GM12878 (cell line): ENCODE measurements at regions not wholly inside any gene's neighbourhood (a gene's known extent, or its start where the extent isn't known, plus 50 kb on each side); places are given as distances from the start of the nearest gene placed in this dataset.
"Not testable (repeated sequence)": the region's sequence is repeated elsewhere in the genome, so short reads cannot be mapped to it uniquely, and the experiment has no call there.

Experiments
- ATAC-seq: fragments of 200-7000 bp; cut with Tn5 transposase; 3 replicates; pipeline ENCODE4 v1.9.1; 2020; ENCODE audit warnings: mild to moderate bottlenecking, moderate library complexity
- BruUV-seq: library from RNA; stranded (reverse); fragments of 400-500 nt; replicated peaks from 2 replicates; lab custom pipeline; 2021; lab: Mats Ljungman, UMichigan
- CTCF ChIA-PET: fragments of 300-600 bp; sonication (Branson Sonifier 250); formaldehyde crosslinking; extraction: SDS; loops from one replicate; lab custom pipeline; 2021; ENCODE audit warnings: inconsistent platforms; lab: Yijun Ruan, JAX
- POLR2A ChIA-PET: fragments of 350-600 bp; formaldehyde crosslinking; extraction: SDS; loops from one replicate; lab custom pipeline; 2021; ENCODE audit warnings: inconsistent platforms; lab: Charles Lee
- RAD21 ChIA-PET: fragments of 300-600 bp; sonication (Branson Sonifier 250); formaldehyde crosslinking; loops from one replicate; lab custom pipeline; 2023; ENCODE audit warnings: antibody characterized with exemption; ENCODE audit not compliant: unreplicated experiment; lab: Charles Lee
- SMC1A ChIA-PET: fragments of 300-600 bp; sonication (Branson Sonifier 250); formaldehyde crosslinking; loops from one replicate; lab custom pipeline; 2023; ENCODE audit not compliant: unreplicated experiment, uncharacterized antibody; lab: Charles Lee
- DNase-seq: peaks from one replicate; pipeline ENCODE4 v3.0.0-alpha.2; 2011; ENCODE audit warnings: low read depth, low spot score
- FAIRE-seq: peaks from 3 replicates; lab custom pipeline; 2011; peaks lifted over from hg19 to GRCh38; lab: Jason Lieb, UNC
- H2AFZ ChIP-seq: 2 replicates; pipeline ENCODE4 v1.6.0; 2011; ENCODE audit warnings: low read depth, low read length, control low read depth; ENCODE audit not compliant: control insufficient read depth
- H3K27ac ChIP-seq: 2 replicates; pipeline ENCODE4 v1.5.1; 2011; ENCODE audit warnings: control low read depth; ENCODE audit not compliant: control insufficient read depth, insufficient read depth
- H3K27me3 ChIP-seq, 2 experiments: replicated peaks in 1 of 2; 2 replicates each; pipeline versions ENCODE4 v1.6.0 to v1.6.1; 2011; ENCODE audit warnings: low read length in 1 of 2; ENCODE audit not compliant: control insufficient read depth in 2 of 2, insufficient read depth in 2 of 2
- H3K36me3 ChIP-seq, 2 experiments: 2 replicates each; pipeline ENCODE4 v1.5.1; 2011; ENCODE audit warnings: low read length in 1 of 2; ENCODE audit not compliant: control insufficient read depth in 2 of 2, insufficient read depth in 2 of 2
- H3K4me1 ChIP-seq: 2 replicates; pipeline ENCODE4 v1.6.1; 2011; ENCODE audit warnings: mild to moderate bottlenecking, low read length, moderate library complexity, mixed read lengths; ENCODE audit not compliant: control insufficient read depth, insufficient read depth
- H3K4me2 ChIP-seq: 2 replicates; pipeline ENCODE4 v1.6.0; 2011; ENCODE audit warnings: control low read depth; ENCODE audit not compliant: control insufficient read depth, insufficient read depth
- H3K4me3 ChIP-seq: fragments of 200-600 bp; sonication (generic); 2 replicates; pipeline ENCODE4 v1.5.1; 2016
- H3K79me2 ChIP-seq: 2 replicates; pipeline ENCODE4 v1.6.0; 2011; ENCODE audit warnings: low read length; ENCODE audit not compliant: control insufficient read depth, insufficient read depth
- H3K9ac ChIP-seq: 2 replicates; pipeline ENCODE4 v1.8.0; 2011; ENCODE audit warnings: low read length, control low read depth, mixed read lengths; ENCODE audit not compliant: control insufficient read depth, insufficient read depth
- H3K9me3 ChIP-seq: replicated peaks from 3 replicates; pipeline ENCODE4 v1.5.1; 2011; ENCODE audit warnings: mild to moderate bottlenecking, low read length; ENCODE audit not compliant: control insufficient read depth, insufficient read depth
- H4K20me1 ChIP-seq: 2 replicates; pipeline ENCODE4 v1.6.0; 2011; ENCODE audit not compliant: control insufficient read depth, insufficient read depth
- ATF2 ChIP-seq: IDR thresholded peaks from 2 replicates; pipeline ENCODE4 v1.6.1; 2012; ENCODE audit warnings: low read length, inconsistent platforms
- BHLHE40 ChIP-seq, 2 experiments: fragments of 450-650 bp in 1 of 2; IDR thresholded peaks; 2 replicates each; pipeline ENCODE4 v1.6.1; 2011 to 2017; ENCODE audit warnings: low read depth in 2 of 2, borderline replicate concordance in 1 of 2, improper control_type of control experiment in 1 of 2, low read length in 1 of 2, mild to moderate bottlenecking in 1 of 2
- EP300 ChIP-seq, 2 experiments: fragments of 150-350 bp in 1 of 2; IDR thresholded peaks; 2 replicates each; pipeline ENCODE4 v1.6.1; 2011 to 2012; ENCODE audit warnings: low read depth in 2 of 2, low read length in 2 of 2, borderline replicate concordance in 1 of 2, improper control_type of control experiment in 1 of 2, inconsistent platforms in 1 of 2; ENCODE audit not compliant: control insufficient read depth in 1 of 2
- HSF1 ChIP-seq: fragments of 150-350 bp; IDR thresholded peaks from 2 replicates; pipeline ENCODE4 v1.6.1; 2014; ENCODE audit warnings: mild to moderate bottlenecking, low read depth, low read length
- IKZF1 ChIP-seq: fragments of 450-650 bp; conservative IDR thresholded peaks from 2 replicates; pipeline ENCODE4 v1.6.1; 2017; ENCODE audit warnings: antibody characterized with exemption, mild to moderate bottlenecking
- ZZZ3 ChIP-seq: IDR thresholded peaks from 2 replicates; pipeline ENCODE4 v1.6.1; 2011; ENCODE audit warnings: low read depth; ENCODE audit not compliant: control insufficient read depth, insufficient read length
- WGBS: methylation state at CpG from one replicate; pipeline ENCODE4 v1.1.6; 2016; ENCODE audit warnings: low lambda C conversion rate; ENCODE audit not compliant: insufficient replicate concordance, insufficient coverage; ENCODE audit errors: missing lambda C conversion rate; 5-methylcytosine and 5-hydroxymethylcytosine counted together
- in situ Hi-C: fragments of 300-500 bp; cut with MboI; formaldehyde crosslinking; loops from 9 replicates; pipeline ENCODE4 v1.14.3; 2018; ENCODE audit warnings: mixed read lengths
- intact Hi-C: fragments of 100-400 bp; cut with micrococcal nuclease; formaldehyde crosslinking; loops from one replicate; pipeline ENCODE4 v1.14.2; 2022; ENCODE audit not compliant: unreplicated experiment

- 58% methylated on average over 3 of the region's 3 CpGs for WGBS
- H3K4me3 ChIP-seq, BruUV-seq, intact Hi-C loops, RAD21 ChIA-PET, FAIRE-seq, H3K9me3 ChIP-seq, H3K79me2 ChIP-seq, POLR2A ChIA-PET, H4K20me1 ChIP-seq, H3K36me3 ChIP-seq, H3K9ac ChIP-seq, DNase-seq, in situ Hi-C loops, CTCF ChIA-PET, H3K27me3 ChIP-seq, ATAC-seq, H3K4me2 ChIP-seq, H3K27ac ChIP-seq, H2AFZ ChIP-seq, H3K4me1 ChIP-seq: not testable (repeated sequence)
- SMC1A ChIA-PET = interaction anchor here (0.5 to 0.8 kb wide), 2 partner anchors 12 to 733 kb away, joined by 3 read pairs; no protein-coding TSS in a partner anchor
These were observed 80.7 kb upstream of the CDH7 start for GRCh38 chr18:65670145-65670544.

- FAIRE-seq = no peak
- Histone ChIP-seq H3K27ac (no peak overlapping the region), H4K20me1 (no peaks in the 10 kb centered on the region; the same call in 1 of the 2 replicates), H2AFZ (no peak overlapping the region), H3K4me3 (no peak overlapping the region), H3K36me3 (no peaks in the 10 kb centered on the region), H3K27me3 (no peaks in the 10 kb centered on the region), H3K79me2 (no peaks in the 10 kb centered on the region), H3K9me3 (no peaks in the 10 kb centered on the region), H3K9ac (no peak overlapping the region), H3K4me2 (no peak overlapping the region), H3K4me1 (no peaks in the 10 kb centered on the region)
- ChIA-PET POLR2A (no interaction called here), RAD21 (no interaction called here), CTCF (no interaction called here), SMC1A (no interaction called here)
- BruUV-seq = no TSS peak
- ATAC-seq = no peak
- intact Hi-C loops (no loop called here), in situ Hi-C loops (no loop called here)
- TF ChIP-seq ATF2 = no peak
- no peak for TF ChIP-seq BHLHE40 (IDR thresholded peaks at IDR 0.05; ENCODE audit: borderline replicate concordance in 1 of 2, low read depth in 2 of 2, low read length in 1 of 2)
- TF ChIP-seq IKZF1 = no peak
- no peak for TF ChIP-seq ZZZ3
- TF ChIP-seq EP300 (IDR thresholded peaks at IDR 0.05; ENCODE audit: borderline replicate concordance in 1 of 2, control insufficient read depth in 1 of 2, low read depth in 2 of 2, low read length in 2 of 2) = no peak
- no peak for TF ChIP-seq HSF1
- DNase-seq = no peak
- 11% methylated on average over 1 of the region's 1 CpG for WGBS
These were observed 89.4 kb upstream of the CDH7 start for GRCh38 chr18:65661391-65661790.
